Lower leg skin (tissue), 4 donors: ENCODE measurements at regions not wholly inside any gene's neighbourhood (a gene's known extent, or its start where the extent isn't known, plus 50 kb on each side); places are given as distances from the start of the nearest gene placed in this dataset.

ENCODE experiments used
- DNase-seq, 2 donors: peaks; one replicate each; pipeline ENCODE4 v3.0.0-alpha.2; 2019; ENCODE audit warnings: low spot score in 2 of 2
- H3K4me3 ChIP-seq: fragments of 200-600 bp; sonication (generic); 2 replicates; pipeline ENCODE4 v1.5.1; 2017; ENCODE audit warnings: mild to moderate bottlenecking, low read depth; ENCODE audit not compliant: poor library complexity, severe bottlenecking
- CTCF ChIP-seq, 3 donors: fragments of 450-650 bp; IDR thresholded peaks; one replicate each; pipeline ENCODE4 v1.5.1; 2016; ENCODE audit warnings: antibody characterized with exemption in 3 of 3, mild to moderate bottlenecking in 3 of 3, moderate library complexity in 2 of 3
- POLR2A ChIP-seq, 2 donors: fragments of 450-650 bp; IDR thresholded peaks; one replicate each; pipeline ENCODE4 v1.6.1; 2016 to 2017; ENCODE audit warnings: antibody characterized with exemption in 2 of 2, mild to moderate bottlenecking in 1 of 2, moderate library complexity in 1 of 2
- WGBS, 2 donors: methylation state at CpG; one replicate each; pipeline ENCODE4 v1.1.5; 2018; 5-methylcytosine and 5-hydroxymethylcytosine counted together
- intact Hi-C: fragments of 100-400 bp; cut with DNase I; formaldehyde crosslinking; loops from one replicate; pipeline ENCODE4 v1.15.0; 2023; ENCODE audit warnings: low total_unique reads

- TF ChIP-seq POLR2A (IDR thresholded peaks at IDR 0.05) (no peak), CTCF (IDR thresholded peaks at IDR 0.05) (no peak)
- no peak overlapping the region for H3K4me3 ChIP-seq
- intact Hi-C loops, result no loop called here
- no peak for DNase-seq
- WGBS, 2 donors, result 89 to 100% methylated on average over 1 of the region's 1 CpG
Measured at GRCh38 chr21:38726482-38726881, 79.2 kb upstream of the ETS2 start.

GRCh38 chr21:38729291-38729690 lies 76.4 kb upstream of the ETS2 start:
- 91 to 97% methylated on average over 1 of the region's 1 CpG for WGBS, 2 donors
- intact Hi-C loops, result no loop called here
- DNase-seq, result no peak
- TF ChIP-seq POLR2A (IDR thresholded peaks at IDR 0.05), result no peak
- no peak overlapping the region for H3K4me3 ChIP-seq

- 45 to 58% methylated on average over 8 of the region's 8 CpGs for WGBS, 2 donors
- intact Hi-C loops, result loop anchor here (5.0 kb wide), 1 partner anchor 407 kb away; no protein-coding TSS in a partner anchor
- H3K4me3 ChIP-seq, result no peak overlapping the region
- TF ChIP-seq POLR2A (IDR thresholded peaks at IDR 0.05) (no peak), CTCF (IDR thresholded peaks at IDR 0.05) (no peak)
- no peak for DNase-seq
Measured at GRCh38 chr21:38729754-38730379, 75.9 kb upstream of the ETS2 start.

- intact Hi-C loops, result loop anchor here (5.0 kb wide), 1 partner anchor 403 kb away; no protein-coding TSS in a partner anchor
Measured at GRCh38 chr21:38733972-38734546, 71.7 kb upstream of the ETS2 start.

GRCh38 chr21:38734646-38735365 lies 70.9 kb upstream of the ETS2 start:
- WGBS, 2 donors, result 57 to 68% methylated on average over 8 of the region's 8 CpGs
- no peak for DNase-seq
- intact Hi-C loops, result loop anchor here (5.0 kb wide), 1 partner anchor 402 kb away; no protein-coding TSS in a partner anchor
- TF ChIP-seq CTCF (IDR thresholded peaks at IDR 0.05) (no peak), POLR2A (IDR thresholded peaks at IDR 0.05) (no peak)
- H3K4me3 ChIP-seq, result no peak overlapping the region

More at GRCh38 chr21:38733972-38734546, 71.7 kb upstream of the ETS2 start:
- WGBS, 2 donors, result 4 to 8% methylated on average over 30 of the region's 30 CpGs
- DNase-seq, result peak; percentile 89 to 99
- TF ChIP-seq POLR2A (IDR thresholded peaks at IDR 0.05) (no peak), CTCF (IDR thresholded peaks at IDR 0.05) (peak in 2 of 3 donors; percentile 21 to 95)
- no peak overlapping the region for H3K4me3 ChIP-seq

- intact Hi-C loops, result no loop called here
- WGBS, 2 donors, result 82 to 87% methylated on average over 3 of the region's 3 CpGs
Measured at GRCh38 chr21:38735626-38736206, 70.0 kb upstream of the ETS2 start.

More at GRCh38 chr21:38735626-38736206, 70.0 kb upstream of the ETS2 start:
- no peak for TF ChIP-seq POLR2A (IDR thresholded peaks at IDR 0.05)
- TF ChIP-seq CTCF (IDR thresholded peaks at IDR 0.05), result no peak
- no peak for DNase-seq
- H3K4me3 ChIP-seq, result no peak overlapping the region
